Natural killer cell treated with Interleukin-12 subunit alpha and Interleukin-12 subunit beta and Interleukin-15 and Interleukin-18, amount 100 ng/mL, for 72 hours (primary cell): ENCODE measurements at regions not wholly inside any gene's neighbourhood (a gene's known extent, or its start where the extent isn't known, plus 50 kb on each side); places are given as distances from the start of the nearest gene placed in this dataset.

Experiments used
- ATAC-seq, 2 donors: fragments of 150-1000 bp; cut with Tn5 transposase in 1 of 2; sonication (Bioruptor Pico), chemical (Tn5 transposase) in 1 of 2; 2 replicates each; pipeline ENCODE4 v1.10.0; 2021
- DNase-seq: peaks from one replicate; pipeline ENCODE4 v3.0.0; 2022; ENCODE audit warnings: low spot score
- H3K27ac Mint-ChIP-seq, 2 donors: 1 replicate in 1 of 2; 2 replicates in 1 of 2; pipeline ENCODE4 v1.8.0; 2022; ENCODE audit warnings: mixed read lengths in 2 of 2, mild to moderate bottlenecking in 1 of 2, moderate library complexity in 1 of 2
- H3K27me3 Mint-ChIP-seq, 2 donors: 1 replicate in 1 of 2; 2 replicates in 1 of 2; pipeline ENCODE4 v1.8.0; 2022; ENCODE audit warnings: mixed read lengths in 2 of 2
- H3K36me3 Mint-ChIP-seq: one replicate; pipeline ENCODE4 v1.8.0; 2022; ENCODE audit warnings: mixed read lengths
- H3K4me1 Mint-ChIP-seq, 2 donors: 1 replicate in 1 of 2; 2 replicates in 1 of 2; pipeline ENCODE4 v1.8.0; 2022; ENCODE audit warnings: low read depth in 2 of 2, mixed read lengths in 2 of 2, mild to moderate bottlenecking in 1 of 2
- H3K4me3 Mint-ChIP-seq: one replicate; pipeline ENCODE4 v1.8.0; 2022; ENCODE audit warnings: mixed read lengths
- H3K9me3 Mint-ChIP-seq: 2 replicates; pipeline ENCODE4 v1.8.0; 2022; ENCODE audit warnings: mixed read lengths

GRCh38 chr15:39448409-39448808 is 132.5 kb upstream of the THBS1 start:
- Mint-ChIP-seq H3K27ac (no peak overlapping the region), H3K27me3 (peaks cover 46 to 89% of the 10 kb centered on the region in 2 donors), H3K4me3 (no peak overlapping the region), H3K36me3 (peaks cover 4% of the 10 kb centered on the region), H3K9me3 (no peaks in the 10 kb centered on the region), H3K4me1 (peaks cover 4 to 5% of the 10 kb centered on the region in 2 donors)
- no peak for ATAC-seq
- DNase-seq, result no peak

DNA sequence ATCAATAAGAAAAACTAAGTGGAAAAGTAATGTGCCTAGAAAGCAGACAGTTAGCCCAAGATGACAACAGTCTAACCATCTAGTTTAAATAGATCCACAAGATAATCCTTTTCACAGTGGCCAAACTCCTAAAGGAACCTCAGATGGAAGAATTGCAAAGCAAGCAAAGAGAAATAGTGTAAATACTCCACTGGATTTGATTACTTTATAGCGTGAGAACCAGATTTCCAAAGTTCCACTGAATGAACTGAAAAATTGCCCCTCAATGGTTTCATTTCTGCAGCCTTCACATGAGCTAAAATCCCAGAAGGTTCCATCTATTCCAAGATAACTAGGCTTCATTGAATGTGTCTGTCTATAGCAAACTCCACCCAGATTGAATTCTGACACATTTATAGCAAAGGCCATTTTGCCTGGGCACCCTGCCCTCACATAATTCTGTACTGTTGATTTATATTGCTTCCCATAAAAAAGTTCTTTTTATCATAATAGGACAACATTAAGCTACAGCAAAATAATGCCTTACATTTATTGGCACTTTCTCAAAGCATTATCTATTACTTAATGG is 129.7 kb upstream of the THBS1 start:
- Mint-ChIP-seq H3K9me3 (no peaks in the 10 kb centered on the region), H3K27me3 (peaks cover 38 to 81% of the 10 kb centered on the region in 2 donors), H3K27ac (no peak overlapping the region), H3K36me3 (peaks cover 4% of the 10 kb centered on the region), H3K4me3 (no peak overlapping the region), H3K4me1 (peaks cover 0 to 5% of the 10 kb centered on the region in 2 donors)
- no peak for DNase-seq
- no peak for ATAC-seq

- Mint-ChIP-seq H3K9me3 (no peaks in the 10 kb centered on the region), H3K4me3 (no peak overlapping the region), H3K4me1 (peaks cover 0 to 5% of the 10 kb centered on the region in 2 donors), H3K27ac (no peak overlapping the region), H3K36me3 (peaks cover 4% of the 10 kb centered on the region), H3K27me3 (peaks cover 39 to 79% of the 10 kb centered on the region in 2 donors)
- no peak for ATAC-seq
- no peak for DNase-seq
Observed at GRCh38 chr15:39451871-39452270, 129.0 kb upstream of the THBS1 start.

- H3K9me3 Mint-ChIP-seq, result no peaks in the 10 kb centered on the region
- no peak for DNase-seq
- H3K36me3 Mint-ChIP-seq, result peaks cover 4% of the 10 kb centered on the region
- H3K4me1 Mint-ChIP-seq, result peaks cover 0 to 5% of the 10 kb centered on the region in 2 donors
- no peak overlapping the region for H3K4me3 Mint-ChIP-seq
- peaks cover 27 to 61% of the 10 kb centered on the region in 2 donors for H3K27me3 Mint-ChIP-seq
- no peak overlapping the region for H3K27ac Mint-ChIP-seq
- peak; percentile 65 to 69 for ATAC-seq
Observed at GRCh38 chr15:39453620-39454019, 127.3 kb upstream of the THBS1 start.

DNA sequence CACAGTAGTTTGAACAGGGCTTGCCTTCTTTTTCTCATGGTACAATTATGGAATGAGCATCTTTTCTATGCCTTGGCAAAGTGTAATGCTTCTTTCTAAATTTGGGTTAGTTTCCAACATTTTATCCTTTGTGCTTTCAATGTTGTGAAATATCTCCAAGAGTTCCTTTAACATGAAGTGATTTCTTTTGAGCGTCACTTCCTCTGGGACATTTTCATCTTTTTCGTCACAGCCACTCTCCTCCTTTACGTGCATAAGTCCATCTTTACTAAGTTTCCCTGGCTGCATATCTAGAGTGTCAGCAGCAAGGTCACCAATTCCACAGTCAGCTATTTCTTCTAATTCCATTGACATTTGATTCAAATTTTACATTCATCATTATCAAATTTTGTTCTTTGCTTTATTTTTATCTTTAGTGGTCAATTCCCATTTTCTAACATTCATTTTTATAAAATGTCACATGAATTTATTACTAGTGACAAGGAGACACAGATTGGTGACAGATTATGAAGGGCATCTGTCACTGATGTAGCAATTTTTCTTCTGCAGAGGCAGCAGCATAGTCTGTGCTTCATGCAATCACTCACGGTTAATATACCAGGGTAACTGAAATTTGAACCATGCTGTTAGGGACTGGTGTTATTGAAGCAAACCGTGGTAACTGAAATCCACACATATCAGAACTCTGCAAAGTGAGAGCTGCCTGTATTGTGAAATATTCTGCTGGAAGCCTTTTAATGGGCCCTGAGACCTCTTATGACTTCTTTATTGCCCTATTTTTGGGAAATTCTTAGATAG is 126.5 kb upstream of the THBS1 start:
- no peak overlapping the region for H3K4me3 Mint-ChIP-seq
- peak overlapping the region in 1 of 2 donors; percentile 10 for H3K27ac Mint-ChIP-seq
- ATAC-seq, result peak; percentile 44 to 48
- no peaks in the 10 kb centered on the region for H3K9me3 Mint-ChIP-seq
- peaks cover 27 to 53% of the 10 kb centered on the region in 2 donors for H3K27me3 Mint-ChIP-seq
- no peak for DNase-seq
- peaks cover 0 to 5% of the 10 kb centered on the region in 2 donors for H3K4me1 Mint-ChIP-seq
- H3K36me3 Mint-ChIP-seq, result peaks cover 4% of the 10 kb centered on the region

DNA sequence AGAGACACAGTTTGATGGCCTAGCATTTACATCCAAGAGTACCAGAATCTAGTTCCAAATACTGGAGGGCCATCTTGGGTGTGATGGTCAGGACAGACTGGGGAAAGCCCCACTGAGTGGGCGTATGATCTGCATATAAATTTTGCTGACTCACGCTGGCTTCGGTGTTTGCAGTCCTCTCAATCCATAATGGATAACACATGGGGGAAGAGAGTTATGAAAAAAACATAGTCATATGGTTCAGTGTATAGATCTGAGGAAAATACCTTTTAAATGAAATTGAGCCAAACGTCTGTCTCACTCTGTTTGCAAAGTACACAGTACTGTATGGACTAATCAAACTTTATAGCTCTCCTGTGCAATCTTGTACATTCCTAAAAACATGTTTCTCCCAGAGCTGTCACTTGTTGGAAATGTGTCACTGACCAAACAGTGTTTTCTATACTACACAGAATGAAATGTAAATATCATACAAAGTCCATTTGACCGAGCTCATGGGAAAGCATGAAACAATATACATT is 125.3 kb upstream of the THBS1 start:
- Mint-ChIP-seq H3K36me3 (no peaks in the 10 kb centered on the region), H3K4me3 (no peak overlapping the region), H3K27ac (no peak overlapping the region), H3K9me3 (no peaks in the 10 kb centered on the region), H3K27me3 (peaks cover 20 to 43% of the 10 kb centered on the region in 2 donors), H3K4me1 (peaks cover 0 to 5% of the 10 kb centered on the region in 2 donors)
- DNase-seq (no peak), ATAC-seq (no peak)

DNA sequence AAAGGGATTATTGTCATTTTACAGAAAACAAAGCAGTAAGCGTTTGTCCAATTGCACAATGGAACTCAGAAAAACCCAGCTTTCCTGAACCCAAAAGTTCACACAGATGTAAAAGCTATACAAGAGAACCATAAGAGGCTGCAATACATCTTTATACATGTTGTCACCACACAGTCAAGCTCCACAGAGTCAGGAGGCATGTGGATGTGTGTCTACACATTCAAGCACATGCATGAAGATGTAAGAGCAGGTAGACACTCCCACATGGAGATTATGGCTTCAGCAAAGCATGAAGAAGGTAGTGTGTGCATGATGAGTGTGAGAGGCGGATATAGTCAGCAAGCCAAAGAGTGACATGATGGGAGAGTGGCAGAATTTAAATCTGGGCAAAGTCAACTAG is 124.7 kb upstream of the THBS1 start:
- H3K27me3 Mint-ChIP-seq, result peaks cover 16 to 43% of the 10 kb centered on the region in 2 donors
- peaks cover 0 to 5% of the 10 kb centered on the region in 2 donors for H3K4me1 Mint-ChIP-seq
- no peaks in the 10 kb centered on the region for H3K36me3 Mint-ChIP-seq
- no peak overlapping the region for H3K27ac Mint-ChIP-seq
- DNase-seq, result no peak
- ATAC-seq, result no peak
- no peaks in the 10 kb centered on the region for H3K9me3 Mint-ChIP-seq
- H3K4me3 Mint-ChIP-seq, result no peak overlapping the region

GRCh38 chr15:39456582-39457330 is 124.1 kb upstream of the THBS1 start:
- peaks cover 0 to 5% of the 10 kb centered on the region in 2 donors for H3K4me1 Mint-ChIP-seq
- H3K9me3 Mint-ChIP-seq, result no peaks in the 10 kb centered on the region
- no peak overlapping the region for H3K4me3 Mint-ChIP-seq
- ATAC-seq, result no peak
- no peak overlapping the region for H3K27ac Mint-ChIP-seq
- H3K27me3 Mint-ChIP-seq, result peaks cover 14 to 43% of the 10 kb centered on the region in 2 donors
- no peaks in the 10 kb centered on the region for H3K36me3 Mint-ChIP-seq
- no peak for DNase-seq

DNA sequence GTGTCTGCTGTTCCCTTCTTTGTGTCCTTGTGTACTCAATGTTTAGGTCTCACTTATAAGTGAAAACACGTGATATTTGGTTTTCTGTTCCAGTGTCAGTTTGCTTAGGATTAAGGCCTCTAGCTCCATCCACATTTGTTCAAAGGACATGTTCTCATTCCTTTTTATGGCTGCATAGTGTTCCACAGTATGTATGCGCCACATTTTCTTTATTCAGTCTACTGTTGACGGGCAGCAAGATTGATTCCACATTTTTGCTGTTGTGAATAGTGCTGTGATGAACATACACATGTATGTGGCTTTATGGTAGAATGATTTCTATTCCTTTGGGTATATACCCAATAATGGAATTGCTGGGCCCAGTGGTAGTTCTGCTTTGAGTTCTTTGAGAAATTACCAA is 122.7 kb upstream of the THBS1 start:
- ATAC-seq (no peak), DNase-seq (no peak)
- Mint-ChIP-seq H3K9me3 (no peaks in the 10 kb centered on the region), H3K27ac (no peak overlapping the region), H3K4me1 (peaks cover 0 to 5% of the 10 kb centered on the region in 2 donors), H3K27me3 (peaks cover 16 to 41% of the 10 kb centered on the region in 2 donors), H3K36me3 (no peaks in the 10 kb centered on the region), H3K4me3 (no peak overlapping the region)

GRCh38 chr15:39459548-39459947 is 121.3 kb upstream of the THBS1 start:
- Mint-ChIP-seq H3K27me3 (peaks cover 12 to 33% of the 10 kb centered on the region in 2 donors), H3K4me1 (peaks cover 0 to under 1% of the 10 kb centered on the region in 2 donors), H3K9me3 (no peaks in the 10 kb centered on the region), H3K27ac (no peak overlapping the region), H3K36me3 (no peaks in the 10 kb centered on the region), H3K4me3 (no peak overlapping the region)
- no peak for DNase-seq
- no peak for ATAC-seq

GRCh38 chr15:39460748-39461147 is 120.1 kb upstream of the THBS1 start:
- H3K4me3 Mint-ChIP-seq, result no peak overlapping the region
- no peak for DNase-seq
- no peak overlapping the region for H3K27ac Mint-ChIP-seq
- no peaks in the 10 kb centered on the region for H3K4me1 Mint-ChIP-seq
- ATAC-seq, result no peak
- peaks cover 12 to 29% of the 10 kb centered on the region in 2 donors for H3K27me3 Mint-ChIP-seq
- no peaks in the 10 kb centered on the region for H3K36me3 Mint-ChIP-seq
- H3K9me3 Mint-ChIP-seq, result no peaks in the 10 kb centered on the region

GRCh38 chr15:39461536-39462130 is 119.2 kb upstream of the THBS1 start:
- no peak for DNase-seq
- no peak overlapping the region for H3K27ac Mint-ChIP-seq
- H3K9me3 Mint-ChIP-seq, result no peaks in the 10 kb centered on the region
- peaks cover 9 to 20% of the 10 kb centered on the region in 2 donors for H3K27me3 Mint-ChIP-seq
- H3K36me3 Mint-ChIP-seq, result no peaks in the 10 kb centered on the region
- no peak overlapping the region for H3K4me3 Mint-ChIP-seq
- no peaks in the 10 kb centered on the region for H3K4me1 Mint-ChIP-seq
- ATAC-seq, result no peak

- DNase-seq (no peak), ATAC-seq (no peak)
- Mint-ChIP-seq H3K4me1 (no peaks in the 10 kb centered on the region), H3K9me3 (no peaks in the 10 kb centered on the region), H3K27ac (no peak overlapping the region), H3K4me3 (no peak overlapping the region), H3K27me3 (peaks cover 6 to 20% of the 10 kb centered on the region in 2 donors), H3K36me3 (no peaks in the 10 kb centered on the region)
Observed at GRCh38 chr15:39462691-39463090, 118.2 kb upstream of the THBS1 start.
